ENCODE measurements at regions not wholly inside any gene's neighbourhood (a gene's known extent, or its start where the extent isn't known, plus 50 kb on each side); places are given as distances from the start of the nearest gene placed in this dataset.

DNA sequence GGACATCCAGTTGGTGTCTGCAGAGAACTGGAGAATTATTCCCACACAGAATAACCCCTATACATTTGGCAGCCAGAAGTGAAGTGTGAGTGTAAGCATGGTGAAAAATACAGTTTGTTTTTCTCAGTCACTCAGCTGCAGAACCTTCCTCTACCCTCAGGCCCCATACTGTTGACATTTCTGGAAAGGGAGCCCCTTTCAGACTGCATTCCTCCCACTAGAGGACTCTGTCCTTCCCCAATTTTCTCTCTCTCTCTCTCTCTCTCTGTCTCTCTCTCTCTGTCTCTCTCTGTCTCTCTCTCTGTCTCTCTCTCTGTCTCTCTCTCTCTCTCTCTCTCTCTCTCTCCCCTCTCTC is 86.8 kb upstream of the STEAP1B start:
- no peak for DNase-seq (ENCODE audit: low read depth)

DNA sequence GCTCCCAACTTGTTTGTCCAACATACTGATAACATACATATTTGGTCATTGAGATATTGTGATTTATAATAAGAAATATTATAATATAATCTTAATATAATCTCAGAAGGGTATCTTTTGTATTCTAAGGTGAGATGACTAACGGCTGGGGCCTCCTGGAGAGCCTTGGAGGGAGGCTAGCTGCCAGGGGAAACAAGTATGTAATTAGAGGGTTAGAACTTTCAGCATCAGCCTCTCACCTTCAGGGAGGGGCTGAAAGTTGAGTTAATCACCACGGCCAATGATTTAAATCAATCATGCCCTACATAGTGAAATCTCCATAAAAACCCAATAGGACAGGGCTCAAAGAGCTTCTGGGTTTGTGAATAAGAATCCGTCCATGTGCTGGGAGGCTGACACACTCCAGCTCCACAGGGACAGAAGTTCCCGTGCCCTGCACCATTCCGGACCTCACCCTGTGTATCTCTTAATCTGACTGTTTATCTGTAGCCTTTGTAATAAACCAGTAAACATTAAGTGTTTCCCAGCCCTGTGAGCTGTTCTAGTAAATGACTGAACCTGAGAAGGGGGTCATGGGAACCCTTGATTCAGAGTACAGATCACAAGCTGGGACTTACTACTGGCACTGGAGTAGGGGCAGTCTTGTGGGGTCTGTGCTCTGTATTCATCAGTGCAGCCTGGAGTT is 86.3 kb upstream of the STEAP1B start:
- DNase-seq (ENCODE audit: low read depth) = no peak

DNA sequence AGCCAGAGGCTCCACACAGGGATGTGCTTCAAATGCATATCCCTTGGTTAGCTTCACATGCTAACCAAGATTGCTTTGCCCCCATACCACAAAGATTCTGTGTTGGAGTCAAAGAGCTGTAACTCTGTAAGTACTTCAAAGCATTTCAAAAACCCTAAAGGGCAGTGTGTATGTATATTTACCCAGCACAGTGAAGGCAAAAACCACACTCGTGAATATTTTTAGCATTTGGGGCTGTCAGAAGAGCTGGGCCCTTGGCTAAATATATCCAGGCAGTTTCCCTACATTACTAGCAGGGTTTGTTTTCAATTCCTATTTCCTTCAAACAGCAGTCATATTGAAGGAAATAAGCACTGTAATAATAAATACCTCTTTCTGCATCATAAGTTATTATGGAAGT is 84.2 kb upstream of the STEAP1B start:
- DNase-seq (ENCODE audit: low read depth) = no peak

DNA sequence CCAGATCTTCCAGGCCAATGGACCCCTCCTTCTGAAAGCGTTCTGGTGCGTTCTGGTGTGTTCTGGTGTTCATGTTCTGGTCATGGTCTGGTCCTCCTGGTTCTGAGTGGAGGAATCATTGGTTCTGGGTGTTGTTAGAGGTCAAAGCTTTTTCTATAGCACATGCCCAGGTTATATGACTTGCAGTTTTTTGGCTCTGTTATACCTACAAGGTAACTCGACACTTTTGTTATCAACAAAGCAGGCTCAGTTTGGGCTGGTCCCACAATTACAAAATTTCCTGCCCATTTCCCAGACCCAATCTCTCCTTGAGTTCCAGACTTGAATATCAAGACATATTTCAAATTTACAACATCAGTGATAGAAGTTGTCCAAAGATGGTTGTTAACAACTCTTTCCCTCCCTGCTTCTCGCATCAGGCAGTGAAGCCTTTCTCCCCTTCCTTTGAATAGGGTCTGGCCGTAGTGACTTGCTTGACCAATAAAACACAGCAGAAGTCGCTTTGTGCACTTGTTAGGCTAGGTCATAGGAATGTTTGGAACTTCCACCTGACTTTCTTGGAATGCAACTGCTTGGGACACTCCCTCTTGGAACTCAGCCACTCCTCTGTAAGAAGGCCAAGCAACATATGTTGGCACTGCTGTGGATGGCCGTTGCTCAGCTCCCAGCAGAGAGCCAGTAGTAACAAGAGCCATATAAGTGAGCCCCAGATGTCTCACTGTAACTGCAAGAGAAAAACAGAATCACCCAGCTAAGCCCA is 83.1 kb upstream of the STEAP1B start:
- DNase-seq (ENCODE audit: low read depth) = peak; percentile 83

DNA sequence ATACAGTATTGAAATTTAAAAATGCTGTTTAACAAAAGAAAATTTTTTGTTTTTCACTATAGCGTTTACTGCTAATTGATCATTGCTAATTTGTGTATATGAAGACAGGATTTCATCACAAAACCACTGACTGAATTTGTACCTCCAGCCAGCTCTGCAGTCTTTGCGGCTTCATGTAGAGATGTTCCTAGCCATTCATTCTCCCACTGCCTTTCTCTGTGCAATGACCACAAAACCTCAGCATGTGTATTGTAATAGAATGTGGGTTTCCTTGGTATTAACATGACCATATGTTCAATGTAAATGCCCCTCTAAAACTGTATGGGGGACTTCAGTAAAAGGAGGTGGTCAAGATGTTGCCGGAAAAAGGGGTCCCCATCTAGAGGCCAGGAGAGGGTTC is 81.1 kb upstream of the STEAP1B start:
- no peak for DNase-seq (ENCODE audit: low read depth)

DNA sequence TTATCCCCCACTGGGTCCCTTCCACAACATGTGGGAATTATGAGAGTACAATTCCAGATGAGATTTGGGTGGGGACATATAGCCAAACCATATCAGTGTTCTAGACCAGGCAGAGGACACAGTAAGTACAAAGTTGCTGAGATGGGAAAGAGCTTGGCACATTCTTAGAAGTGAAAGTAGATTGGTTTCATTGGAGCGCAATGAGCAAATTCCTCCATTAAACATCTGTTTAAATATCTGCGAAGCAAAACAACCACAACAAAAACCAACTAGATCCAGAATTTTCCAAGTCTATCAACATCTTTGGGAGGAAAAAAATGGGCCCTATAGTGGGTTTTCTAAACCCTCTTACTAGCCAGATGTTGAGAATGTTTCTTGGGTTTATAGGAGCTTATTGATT is 80.0 kb upstream of the STEAP1B start:
- no peak for DNase-seq (ENCODE audit: low read depth)

DNA sequence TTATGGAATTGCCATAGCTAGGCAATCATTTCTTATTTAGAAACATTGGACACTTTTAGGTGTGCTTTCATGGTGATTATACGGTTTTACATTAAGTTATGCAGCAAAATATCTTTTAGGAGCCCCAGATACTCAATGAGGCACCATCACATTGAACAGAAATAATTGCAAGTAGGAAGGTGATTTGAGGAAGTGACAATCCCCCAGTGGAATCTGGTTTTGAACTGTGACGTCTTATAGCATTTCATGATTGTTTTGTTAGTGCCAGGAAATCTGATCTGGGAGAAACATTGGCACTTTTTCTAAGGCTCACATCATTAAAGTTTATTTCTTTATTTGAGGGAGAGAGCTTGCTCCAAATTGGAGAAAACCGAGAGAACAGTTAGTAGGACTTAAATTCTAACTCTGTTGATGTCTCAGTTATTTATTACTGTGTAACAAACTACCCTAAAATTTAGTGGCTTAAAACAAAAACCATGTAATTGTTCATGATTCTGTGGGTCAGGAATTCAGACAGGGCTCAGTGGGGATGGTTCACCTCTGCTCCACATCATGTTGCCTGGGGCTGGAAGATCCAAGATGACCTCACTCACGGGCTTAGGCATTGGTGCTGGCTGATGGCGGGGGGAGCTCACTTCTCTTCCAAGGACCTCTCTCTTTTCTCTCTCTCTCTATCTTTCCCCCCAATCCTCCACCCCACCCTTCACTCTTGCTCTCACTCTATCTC is 78.2 kb upstream of the STEAP1B start:
- peak; percentile 33 for DNase-seq (ENCODE audit: low read depth)

DNA sequence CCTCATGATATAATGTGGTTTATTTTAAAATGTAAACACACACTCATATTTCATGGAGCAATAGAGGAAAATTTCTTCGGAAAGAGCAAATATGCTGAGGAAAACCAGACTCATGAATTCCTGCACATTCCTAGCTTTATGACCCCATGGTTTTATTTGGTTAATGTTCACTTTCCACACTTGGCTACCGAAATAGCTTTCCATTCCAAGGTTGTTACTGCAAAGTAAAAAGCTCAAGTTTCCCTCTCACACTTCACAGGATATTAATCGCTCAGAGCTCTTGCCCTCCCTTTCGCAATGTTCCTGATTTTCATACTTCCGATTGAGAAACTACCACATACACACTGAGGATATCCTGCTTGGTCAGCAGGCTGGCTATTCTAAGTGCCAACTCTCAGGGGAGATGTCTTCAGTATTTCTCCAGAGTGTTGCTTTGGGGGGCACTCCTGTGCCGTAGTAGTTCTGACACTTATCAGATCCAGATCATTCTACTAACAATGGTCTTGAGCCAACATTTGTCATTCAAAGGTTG is 77.5 kb upstream of the STEAP1B start:
- peak; percentile 91 for DNase-seq (ENCODE audit: low read depth)

DNA sequence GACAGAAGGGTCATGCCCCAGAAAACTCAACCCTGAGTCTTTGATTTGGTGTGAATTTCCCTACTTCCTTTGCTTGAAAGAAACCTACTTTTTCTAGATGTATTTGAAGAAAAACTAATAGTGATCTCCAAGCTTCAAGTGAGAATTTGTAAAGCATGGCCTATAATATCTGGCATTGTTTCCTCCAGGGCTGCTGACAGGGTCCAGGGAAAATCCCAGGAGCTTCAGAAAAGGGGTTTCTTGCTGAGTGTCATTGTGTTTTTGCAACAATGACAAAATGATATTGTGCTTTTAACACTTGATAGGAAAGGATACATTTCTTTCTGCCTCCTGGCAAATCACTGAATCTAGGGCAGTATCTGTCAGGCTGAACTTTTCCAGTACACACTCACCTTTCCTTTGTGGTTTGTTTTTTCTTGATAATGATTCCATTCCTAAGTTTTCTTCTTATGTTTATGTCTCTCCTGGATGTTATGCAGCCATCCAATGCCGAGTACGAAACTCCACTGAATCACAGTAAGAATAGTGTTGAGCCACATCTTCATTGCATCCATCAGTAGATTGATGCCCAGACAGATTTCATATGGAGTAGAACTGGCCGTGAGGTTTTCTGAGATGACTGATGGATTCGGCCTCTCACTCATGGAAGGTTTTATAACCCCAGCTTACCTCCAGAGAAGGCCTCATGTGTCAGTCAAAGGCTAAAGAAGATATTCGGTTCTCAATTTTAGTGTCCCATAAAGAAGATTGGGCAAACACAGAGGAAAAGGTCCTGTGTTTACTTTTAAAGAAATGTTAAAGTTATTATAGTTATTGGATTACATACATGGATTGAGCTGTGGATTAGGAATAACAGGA is 76.9 kb upstream of the STEAP1B start:
- no peak for DNase-seq (ENCODE audit: low read depth)

DNA sequence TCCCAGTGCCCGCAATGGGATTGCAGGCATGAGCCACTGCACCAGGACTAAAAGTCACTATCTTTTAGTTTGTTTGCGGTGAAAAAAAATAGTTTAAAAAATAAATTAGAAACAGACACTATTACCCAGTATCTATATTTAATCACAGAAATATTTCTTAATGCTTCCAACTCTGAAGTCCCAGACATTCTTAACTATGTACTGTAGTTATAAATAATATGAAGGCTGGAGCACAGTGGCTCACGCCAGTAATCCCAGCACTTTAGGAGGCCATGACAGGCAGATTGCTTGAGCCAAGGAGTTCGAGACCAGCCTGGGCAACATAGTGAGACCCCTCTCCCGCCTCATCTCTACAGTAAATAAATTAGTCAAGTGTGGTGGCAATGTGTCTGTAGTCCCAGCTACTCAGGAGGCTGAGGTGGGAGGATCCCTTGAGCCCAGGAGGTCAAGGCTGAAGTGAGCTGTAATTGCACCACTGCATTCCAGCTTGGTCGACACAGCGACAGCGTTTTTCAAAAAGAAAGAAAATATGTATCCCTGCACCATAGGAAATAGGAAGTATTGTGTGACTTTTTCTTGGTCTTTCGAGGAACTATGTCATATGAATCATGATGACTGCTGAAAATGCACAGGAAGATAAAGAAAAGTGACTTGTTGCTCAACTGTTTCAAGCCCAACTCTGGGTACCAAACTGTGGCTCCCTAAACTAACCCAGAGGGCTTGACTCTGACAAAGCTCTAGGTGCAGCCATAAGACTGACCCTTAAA is 74.9 kb upstream of the STEAP1B start:
- DNase-seq (ENCODE audit: low read depth) = no peak

DNA sequence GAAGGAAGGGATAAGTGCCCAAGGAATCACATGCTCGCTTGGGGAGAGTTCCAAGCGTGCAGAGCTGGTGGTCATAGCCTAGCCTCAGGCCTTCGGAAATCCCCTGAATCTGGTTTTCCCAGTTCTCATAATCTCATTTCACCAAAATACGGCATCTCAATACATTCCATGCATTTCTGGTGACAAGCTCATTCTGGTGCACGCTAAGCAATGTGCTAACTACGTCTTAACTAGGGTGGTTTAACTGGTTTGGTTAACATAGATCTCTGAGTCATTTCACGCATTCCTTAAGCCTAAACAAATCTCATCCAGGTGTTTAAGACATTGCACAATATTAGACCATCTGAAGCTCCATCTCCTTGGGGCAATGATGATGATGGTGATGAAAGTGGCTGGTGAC is 72.9 kb upstream of the STEAP1B start:
- no peak for DNase-seq (ENCODE audit: low read depth)

DNA sequence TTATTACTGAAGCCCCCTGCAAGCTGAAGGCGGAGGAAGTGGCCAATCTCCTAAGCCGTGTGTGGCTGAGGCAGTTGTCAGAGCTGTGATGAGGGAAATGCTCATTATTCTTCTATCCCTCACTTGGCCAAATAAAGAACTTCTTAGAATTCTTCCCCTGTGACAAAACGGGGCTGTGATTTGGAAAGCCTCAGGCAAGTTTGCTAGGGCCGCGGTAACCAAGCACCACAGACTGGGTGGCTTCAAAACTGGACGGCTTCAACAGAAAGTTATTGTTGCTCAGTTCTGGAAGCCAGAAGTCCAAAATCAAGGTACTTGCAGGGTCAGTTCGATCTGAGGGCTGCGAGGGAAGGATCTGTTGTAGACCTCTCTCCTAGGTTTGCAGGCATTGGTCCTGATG is 72.3 kb upstream of the STEAP1B start:
- DNase-seq (ENCODE audit: low read depth) = no peak

DNA sequence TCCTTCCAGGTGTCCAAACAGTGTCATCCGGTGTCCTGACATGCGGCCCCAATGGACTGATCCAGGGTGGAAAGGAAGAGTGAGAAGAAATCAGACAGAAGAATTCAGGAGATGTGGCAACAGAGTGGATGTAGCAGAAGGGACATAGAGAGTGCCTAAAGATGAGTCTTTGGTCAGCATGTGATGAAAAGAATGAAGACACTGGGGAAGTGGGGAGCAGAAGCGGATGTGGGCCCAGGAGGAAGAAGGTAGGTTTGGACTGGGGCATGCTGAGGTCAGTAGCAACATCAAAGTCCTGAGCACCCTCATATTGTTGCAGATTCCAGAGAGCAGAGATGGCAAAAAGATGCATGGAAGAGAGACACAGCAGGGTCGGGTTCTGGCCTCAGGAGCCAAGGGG is 71.8 kb upstream of the STEAP1B start:
- DNase-seq (ENCODE audit: low read depth) = no peak

DNA sequence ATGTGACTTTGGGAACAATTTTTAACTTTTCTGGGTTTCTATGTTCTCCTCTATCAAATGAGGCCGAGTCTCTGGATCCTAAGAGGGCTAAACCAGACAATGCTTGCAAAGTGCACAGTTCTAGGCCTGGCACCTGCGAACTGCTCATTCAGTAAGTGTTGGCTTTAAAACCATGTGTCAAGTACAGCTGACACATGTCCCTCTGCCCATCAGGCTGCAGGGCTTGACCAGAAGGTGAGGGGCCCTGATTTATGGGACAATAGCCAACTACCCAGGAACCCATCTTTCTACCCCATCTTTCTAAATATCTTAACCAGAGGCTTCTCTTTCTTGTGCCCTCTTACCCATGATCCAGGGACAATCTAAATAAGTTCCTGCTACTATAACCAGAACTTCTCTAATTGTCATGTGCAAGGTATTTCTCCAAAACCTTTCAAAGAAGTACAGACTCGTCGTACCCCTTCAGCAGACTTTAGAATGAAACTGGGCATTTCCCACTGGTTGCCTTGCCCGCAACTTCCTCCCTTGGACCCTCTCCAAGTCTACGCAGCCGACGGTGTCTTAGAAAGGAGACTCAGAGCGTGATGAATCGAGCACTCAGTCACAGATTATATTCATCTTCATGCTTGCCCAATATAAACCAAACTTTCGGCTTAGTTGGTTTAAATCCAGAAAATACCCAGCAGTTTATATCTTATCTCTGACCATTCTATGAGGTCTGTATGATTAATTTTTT is 69.8 kb upstream of the STEAP1B start:
- no peak for DNase-seq (ENCODE audit: low read depth)

DNA sequence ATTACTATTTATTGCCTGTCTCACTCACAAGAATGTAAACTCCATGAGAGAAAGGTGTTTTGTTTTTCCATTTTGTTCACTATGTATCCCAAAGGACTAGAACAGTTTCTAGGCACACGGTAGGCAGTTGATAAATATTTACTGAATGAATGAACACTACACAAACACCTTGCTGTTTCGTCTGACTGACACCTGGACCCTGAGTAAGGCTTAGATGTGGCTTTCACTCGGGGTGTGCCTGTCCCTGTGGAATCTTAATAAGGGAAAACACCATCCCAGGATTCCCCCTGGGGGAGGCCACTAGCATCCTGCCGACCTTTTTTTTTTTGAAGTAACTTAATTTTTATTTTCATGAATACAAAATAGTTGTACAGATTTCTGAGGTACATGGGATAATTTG is 66.6 kb upstream of the STEAP1B start:
- no peak for DNase-seq (ENCODE audit: low read depth)

DNA sequence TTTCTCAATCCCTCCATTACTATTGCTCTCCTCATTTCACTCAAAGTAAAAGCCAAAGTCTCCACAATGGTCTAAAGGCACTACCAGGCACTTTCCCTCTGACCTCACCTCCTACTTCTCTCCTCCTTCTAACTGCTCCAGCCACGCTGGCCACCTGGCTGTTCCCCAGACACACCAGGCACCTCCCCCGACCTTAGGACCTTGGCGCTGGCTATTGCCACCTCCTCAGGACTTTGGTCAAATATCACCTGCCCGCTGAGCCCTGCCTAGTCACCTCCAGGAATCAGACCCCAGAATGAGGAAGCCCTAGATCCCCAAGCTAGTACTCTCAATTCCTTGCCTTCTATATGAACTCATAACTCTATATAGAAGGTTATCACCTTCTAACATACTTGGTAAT is 66.2 kb upstream of the STEAP1B start:
- DNase-seq (ENCODE audit: low read depth) = no peak

DNA sequence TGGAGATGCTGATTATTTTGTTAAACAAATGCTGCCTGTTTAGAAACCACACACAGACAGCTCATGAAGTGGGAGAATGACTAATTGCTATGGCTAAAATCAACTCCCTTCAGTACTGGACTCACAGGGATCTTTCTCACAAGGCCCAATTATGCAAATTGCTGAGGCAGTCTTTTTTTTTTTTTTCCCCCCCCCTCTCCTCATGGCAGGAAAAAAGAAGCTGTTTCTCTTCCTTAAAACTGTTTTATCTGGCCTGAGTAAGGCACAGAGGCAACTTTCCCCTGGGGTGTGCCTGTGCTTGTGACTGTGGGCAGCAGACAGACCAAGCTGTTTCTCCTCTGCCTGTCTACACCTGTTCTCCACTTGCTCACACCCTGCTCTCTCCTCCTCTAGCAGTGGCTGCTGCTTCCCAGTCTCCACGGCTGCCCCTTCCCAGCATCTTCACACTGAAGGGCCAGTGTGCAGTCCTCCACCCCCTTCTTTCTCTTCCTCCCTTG is 65.4 kb upstream of the STEAP1B start:
- no peak for DNase-seq (ENCODE audit: low read depth)

DNA sequence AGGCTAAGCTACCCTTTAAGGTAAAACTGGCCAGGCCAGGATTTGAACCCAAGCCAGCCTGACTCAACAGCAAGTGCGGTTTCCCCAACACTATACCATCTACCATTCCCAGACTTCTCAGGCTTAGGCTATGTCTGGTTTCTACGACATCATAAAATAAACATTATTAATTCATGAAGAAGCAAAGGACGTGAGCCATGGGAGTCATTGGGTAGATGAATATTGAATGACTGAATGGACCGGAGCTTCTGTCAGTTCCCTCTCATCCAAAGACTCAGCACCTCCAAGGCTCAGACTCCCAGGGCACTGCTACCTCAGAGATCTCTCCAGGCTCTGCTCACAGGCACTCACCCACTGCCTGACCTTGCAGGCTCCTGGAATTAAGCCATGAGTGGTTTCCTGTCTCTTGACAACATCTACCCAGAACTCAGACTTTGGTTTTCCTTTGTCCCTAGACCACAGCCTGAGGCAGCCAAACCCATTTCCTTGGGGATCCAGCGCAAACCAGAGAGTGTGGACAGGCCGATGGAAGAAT is 64.6 kb upstream of the STEAP1B start:
- no peak for DNase-seq (ENCODE audit: low read depth)

DNA sequence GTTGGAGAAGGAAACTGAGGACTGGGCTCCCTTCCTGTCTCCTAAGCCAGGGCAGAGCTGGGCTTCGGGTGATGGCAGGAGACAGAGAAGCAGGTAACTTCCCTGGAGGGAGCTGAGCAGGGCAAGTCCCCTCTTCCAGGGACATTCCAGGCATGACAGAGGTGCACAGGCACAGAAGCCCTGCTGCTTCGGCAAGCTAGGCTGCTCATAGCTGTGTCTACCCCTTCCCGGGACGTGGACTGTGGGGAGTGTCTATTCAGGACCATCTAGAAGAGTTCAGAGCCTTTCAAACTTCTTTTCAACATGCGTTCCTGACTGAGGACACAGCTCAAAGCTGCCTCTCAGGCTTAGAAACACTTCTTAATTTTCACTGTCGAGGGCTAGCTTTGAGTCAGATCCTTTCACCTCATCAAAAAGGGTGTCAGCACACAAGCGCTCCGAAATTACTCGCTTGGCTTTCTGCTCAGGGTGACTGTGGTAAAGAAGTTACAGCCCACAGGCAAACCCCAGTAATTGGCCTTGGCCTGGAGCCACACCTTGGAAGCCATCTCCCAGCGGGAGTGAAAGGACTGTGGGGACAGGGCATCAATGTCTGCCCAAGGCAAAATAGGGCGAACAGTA is 63.7 kb upstream of the STEAP1B start:
- no peak for DNase-seq (ENCODE audit: low read depth)

DNA sequence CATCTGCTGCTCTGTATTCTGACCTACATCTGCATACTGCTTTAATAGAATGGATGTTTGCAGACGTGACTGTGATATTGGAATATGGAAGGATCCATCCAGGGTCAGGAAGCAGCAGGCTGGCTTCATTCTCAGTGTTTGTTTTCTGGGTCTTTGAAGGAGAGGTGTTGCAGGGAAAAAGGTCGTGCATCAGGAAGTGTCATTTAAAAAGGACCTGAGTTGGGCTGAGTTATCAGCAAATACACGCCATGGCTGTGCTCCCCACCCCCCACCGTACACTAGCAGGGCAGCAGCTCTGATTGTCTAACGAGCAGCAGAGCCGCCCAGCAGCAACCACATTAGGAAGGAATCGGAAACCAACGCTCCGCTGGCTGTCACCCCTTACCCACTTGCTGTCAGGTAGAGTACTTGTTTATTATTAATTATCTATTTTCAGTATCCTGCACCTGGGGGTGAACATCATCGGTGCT is 63.1 kb upstream of the STEAP1B start:
- no peak for DNase-seq (ENCODE audit: low read depth)
